NK-92 treated with Interleukin-12 subunit alpha and Interleukin-12 subunit beta, amount 100 ng/mL, for 24 hours (cell line): ENCODE measurements at regions not wholly inside any gene's neighbourhood (a gene's known extent, or its start where the extent isn't known, plus 50 kb on each side); places are given as distances from the start of the nearest gene placed in this dataset.
"Not testable (repeated sequence)": the region's sequence is repeated elsewhere in the genome, so short reads cannot be mapped to it uniquely, and the experiment has no call there.

ENCODE experiments used
- DNase-seq: peaks from one replicate; lab custom pipeline; 2025; lab: John Stamatoyannopoulos, UW

GRCh38 chr15:36403351-36403750, 176.1 kb upstream of the CDIN1 start:
- no peak for DNase-seq

GRCh38 chr15:36406366-36406765, 173.1 kb upstream of the CDIN1 start:
- no peak for DNase-seq

DNA sequence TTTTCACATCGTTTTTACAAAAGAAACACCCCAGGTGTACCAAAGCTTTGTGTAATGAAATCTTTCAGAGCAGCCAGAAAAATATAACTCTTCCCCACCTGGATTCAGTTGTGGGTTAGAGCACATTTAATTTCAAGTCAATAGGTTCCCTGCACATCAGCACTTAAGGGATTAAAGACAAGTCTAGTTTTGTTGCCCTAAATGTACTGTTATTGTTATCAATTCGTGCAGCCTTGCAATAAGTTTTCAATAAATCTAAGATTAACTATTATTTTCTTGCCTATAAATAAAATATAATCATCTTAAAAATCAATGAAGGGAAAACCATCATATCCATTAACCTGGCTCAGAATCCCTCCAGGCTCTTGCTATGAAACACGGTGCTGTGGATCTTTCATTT, 172.5 kb upstream of the CDIN1 start:
- no peak for DNase-seq

- no peak for DNase-seq
These were observed 171.8 kb upstream of the CDIN1 start for GRCh38 chr15:36407647-36408046.

DNA sequence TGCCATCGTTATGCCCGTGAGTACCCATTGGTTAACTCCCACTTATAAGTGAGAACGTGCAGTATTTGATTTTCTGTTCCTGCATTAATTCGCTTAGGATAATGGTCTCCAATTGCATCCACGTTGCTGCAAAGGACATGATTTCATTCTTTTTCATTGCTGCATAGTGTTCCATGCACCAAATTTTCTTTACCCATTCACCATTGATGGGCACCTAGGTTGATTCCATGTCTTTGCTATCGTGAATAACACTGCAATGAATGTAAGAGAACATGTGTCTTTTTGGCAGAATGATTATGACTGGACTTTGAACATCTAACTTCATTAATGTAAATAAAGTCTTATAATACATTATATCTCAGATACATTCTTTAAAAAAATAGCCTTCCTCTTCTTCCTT, 169.6 kb upstream of the CDIN1 start:
- no peak for DNase-seq

- no peak for DNase-seq
These were observed 164.8 kb upstream of the CDIN1 start for GRCh38 chr15:36414670-36415069.

DNA sequence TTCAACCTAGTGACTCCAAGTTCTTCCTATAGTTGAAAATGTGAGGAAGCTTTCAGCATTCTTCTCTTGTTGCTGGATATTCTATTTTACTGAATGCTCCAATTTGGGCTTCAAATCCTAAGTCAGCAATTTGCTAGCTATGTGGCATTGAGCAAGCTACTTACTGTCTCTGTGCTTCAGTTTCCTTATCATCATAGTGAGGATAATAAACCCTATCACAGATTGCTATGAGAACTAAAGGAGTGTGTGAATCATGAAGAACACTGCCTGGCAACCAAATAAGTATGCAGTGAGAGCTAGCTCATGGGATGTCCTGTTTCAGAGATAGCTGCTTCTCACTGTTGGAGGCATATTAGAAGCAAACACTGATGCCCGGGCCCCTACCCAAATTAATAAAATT, 163.8 kb upstream of the CDIN1 start:
- DNase-seq, result no peak

DNA sequence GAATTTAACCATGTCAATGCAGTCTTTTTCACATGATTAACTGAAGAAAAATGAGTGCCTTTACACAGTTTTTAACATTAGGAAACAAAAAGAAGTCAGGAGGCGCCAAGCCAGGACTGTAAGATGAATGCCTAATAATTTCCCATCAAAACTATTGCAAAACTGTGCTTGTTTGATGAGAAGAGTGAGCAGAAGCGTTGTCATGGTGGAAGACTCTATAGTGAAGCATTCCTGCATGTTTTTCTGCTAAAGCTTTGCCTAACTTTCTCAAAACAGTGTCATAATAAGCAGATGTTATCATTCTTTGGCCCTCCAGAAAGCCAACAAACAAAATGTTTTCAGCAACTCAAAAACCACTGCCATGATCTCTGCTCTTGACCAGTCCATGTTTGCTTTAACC, 156.8 kb upstream of the CDIN1 start:
- DNase-seq, result no peak

DNA sequence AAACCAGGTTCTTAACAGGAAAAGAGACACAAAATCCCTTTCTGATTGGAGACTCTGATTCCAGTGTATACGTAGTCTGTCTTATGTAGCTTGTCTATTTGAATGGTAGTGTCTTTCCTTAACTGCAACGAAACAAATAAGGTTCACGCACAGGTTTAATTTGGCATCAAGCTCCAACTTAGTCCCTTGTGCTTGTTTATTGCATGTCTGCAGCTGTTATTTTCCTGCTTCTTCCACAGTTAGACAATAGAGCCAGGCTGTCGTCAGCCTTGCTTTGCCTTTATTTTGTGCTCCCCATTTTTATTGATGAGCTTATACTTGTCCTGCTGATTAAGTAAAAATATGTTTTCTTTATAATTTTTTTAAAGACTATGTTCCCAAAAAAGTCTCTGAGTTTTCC, 152.7 kb upstream of the CDIN1 start:
- DNase-seq, result no peak

GRCh38 chr15:36428102-36428845, 151.2 kb upstream of the CDIN1 start:
- DNase-seq, result no peak

- no peak for DNase-seq
These were observed 149.7 kb upstream of the CDIN1 start for GRCh38 chr15:36429707-36430106.

DNA sequence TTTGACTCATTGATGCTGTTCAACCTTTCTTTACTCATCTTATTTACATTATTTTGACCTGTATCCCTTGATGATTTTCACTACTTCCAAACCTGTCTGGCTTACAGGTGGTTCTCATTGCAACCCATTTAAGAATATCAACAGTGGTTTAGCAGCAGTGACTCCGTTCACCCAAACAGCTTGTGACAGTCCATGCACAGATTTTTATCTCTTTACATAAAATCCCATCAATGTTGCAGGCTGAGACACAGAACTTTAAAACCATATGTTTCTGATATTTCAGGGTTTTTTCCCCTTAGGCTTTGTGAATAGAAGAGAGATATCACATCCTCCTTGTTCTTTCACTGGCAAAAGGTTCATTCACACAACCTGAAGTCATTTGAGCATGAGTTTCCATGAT, 149.1 kb upstream of the CDIN1 start:
- no peak for DNase-seq

GRCh38 chr15:36430726-36431265, 148.6 kb upstream of the CDIN1 start:
- no peak for DNase-seq

DNA sequence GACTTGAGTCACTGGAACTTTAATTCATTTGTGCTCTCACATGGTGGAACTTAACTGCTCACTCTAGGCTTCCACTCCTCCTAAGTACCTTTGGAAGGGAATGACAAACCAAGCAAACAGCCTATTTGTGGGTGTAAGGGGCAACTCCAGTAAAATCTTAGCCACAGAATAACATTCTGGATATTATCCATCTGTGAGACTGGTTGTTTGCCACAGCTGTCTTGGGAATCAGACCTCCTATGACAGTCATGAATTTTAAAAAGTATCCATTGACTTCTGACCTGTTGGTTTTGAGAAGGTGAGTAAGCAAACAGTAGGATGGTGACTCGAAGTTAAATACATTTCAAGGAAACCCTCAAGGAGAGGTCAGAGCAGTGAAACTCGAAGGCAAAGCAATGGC, 147.3 kb upstream of the CDIN1 start:
- DNase-seq, result no peak

DNA sequence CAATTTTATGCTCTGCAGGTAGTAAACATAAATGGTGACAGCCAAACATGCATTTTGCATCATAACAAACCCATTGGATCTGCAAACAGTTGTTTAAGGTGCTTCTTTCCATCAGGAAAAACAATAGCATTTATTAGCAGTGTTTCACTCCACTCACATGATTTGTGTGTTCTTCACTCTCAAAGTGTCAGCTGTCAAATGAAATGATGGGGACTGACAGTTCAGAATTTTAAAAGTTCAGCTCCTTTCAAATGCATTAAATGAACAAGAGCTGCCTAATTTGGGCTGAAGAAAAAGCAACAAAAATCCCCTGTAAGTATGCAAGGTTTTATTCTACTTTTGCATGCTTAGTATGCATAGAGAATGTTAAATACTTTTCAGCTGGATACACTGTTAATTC, 145.2 kb upstream of the CDIN1 start:
- no peak for DNase-seq

DNA sequence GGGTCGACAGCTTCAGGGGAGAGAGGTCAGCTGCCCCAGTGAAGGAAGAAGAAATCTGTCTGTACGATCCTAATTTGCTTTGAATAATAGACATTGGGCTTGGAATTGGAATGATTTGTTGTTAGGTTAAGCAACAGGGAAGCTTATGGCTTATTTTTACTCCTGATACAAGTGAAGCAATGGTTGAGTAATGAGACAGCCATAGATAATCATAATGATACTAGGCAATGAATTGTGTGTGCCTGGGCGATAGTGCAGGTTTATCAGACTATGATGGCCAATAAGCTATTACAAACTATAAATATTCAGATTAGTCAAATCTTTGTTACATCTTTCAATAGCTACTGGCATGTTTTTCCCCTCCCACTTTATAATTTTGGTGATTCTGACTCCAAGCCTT, 140.9 kb upstream of the CDIN1 start:
- no peak for DNase-seq

DNA sequence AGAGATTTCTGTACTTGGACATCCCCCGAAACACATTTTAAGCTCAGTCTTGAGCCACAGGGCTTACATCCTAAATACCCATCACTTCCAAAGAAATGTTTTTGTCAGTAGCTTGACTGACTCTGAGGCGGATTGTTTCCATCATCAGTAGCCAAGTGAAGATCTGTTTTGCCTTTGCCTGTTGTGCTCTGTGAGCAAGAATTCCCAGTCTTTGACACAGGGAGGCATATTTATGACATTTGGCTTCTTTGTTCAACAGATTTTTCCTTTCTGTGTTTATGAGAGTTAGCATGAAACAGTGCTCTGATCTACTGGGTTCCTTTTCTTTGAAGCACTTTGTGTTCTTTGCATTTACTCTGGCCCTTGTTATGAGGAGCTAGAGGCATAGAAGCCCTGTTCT, 132.1 kb upstream of the CDIN1 start:
- DNase-seq, result no peak

GRCh38 chr15:36448418-36448817, 131.0 kb upstream of the CDIN1 start:
- no peak for DNase-seq

DNA sequence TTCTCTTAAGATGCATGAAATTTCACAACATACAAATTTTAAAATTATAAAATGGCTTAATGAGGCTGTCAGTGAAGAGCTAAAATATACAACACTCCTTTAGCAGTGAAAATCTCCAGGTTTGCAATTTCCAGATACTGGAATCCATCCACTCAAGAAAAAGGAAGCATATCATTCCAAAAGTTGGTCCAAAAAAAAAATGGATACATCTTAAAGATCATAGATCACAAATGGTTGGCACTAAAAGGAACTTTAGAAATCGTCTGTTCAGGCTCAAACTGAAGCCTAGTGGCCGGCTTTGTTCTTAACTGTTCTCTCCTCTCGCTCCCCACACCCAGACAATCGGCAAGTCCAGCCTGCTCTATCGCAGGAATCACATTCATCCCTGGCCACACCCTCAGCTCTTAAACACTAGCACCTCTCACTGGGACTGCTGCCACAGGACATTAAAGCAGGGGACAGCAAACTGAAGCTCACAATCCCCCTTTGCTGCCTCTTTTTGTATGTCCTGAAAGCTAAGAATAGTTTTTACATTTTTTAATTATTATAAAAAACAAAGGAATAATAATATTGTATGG, 130.3 kb upstream of the CDIN1 start:
- DNase-seq, result no peak

- DNase-seq, result no peak
These were observed 129.7 kb upstream of the CDIN1 start for GRCh38 chr15:36449662-36450145.

DNA sequence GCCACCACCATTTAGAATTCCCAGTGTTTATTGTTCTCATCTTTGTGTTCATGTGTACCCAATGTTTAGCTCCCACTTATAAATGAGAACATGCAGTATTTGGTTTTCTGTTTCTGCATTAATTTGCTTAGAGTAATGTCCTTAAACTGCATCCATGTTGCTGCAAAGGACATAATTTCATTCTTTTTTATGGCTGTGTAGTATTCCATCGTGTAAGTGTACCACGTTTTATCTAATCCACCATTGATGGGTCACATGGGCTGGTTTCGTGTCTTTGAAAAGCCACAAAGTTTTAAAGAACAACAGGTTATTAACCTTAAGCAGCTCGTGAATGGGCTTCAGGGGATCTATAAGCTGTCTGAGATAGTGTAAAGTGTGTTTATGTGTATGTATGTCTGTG, 125.2 kb upstream of the CDIN1 start:
- not testable (repeated sequence) for DNase-seq

DNA sequence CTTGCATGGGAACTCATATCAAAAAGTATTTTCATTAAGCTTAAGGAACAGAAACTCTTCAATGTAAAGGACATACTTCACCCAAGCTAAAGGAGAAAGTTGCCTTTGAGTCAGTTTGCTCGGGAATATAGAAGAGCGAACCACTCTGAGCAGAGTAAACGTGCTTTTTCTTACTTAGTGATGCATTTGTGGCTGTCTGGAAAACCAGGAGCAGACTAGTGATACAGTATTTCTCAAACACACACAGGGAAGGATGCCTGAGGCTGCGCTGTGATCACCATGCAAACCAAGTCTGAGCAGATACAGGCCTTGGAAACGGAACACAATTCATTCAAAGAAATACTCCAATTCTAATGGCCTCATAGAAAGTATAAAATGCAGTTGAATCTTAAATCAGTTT, 121.0 kb upstream of the CDIN1 start:
- DNase-seq, result no peak

- DNase-seq, result no peak
These were observed 114.1 kb upstream of the CDIN1 start for GRCh38 chr15:36465304-36465703.

DNA sequence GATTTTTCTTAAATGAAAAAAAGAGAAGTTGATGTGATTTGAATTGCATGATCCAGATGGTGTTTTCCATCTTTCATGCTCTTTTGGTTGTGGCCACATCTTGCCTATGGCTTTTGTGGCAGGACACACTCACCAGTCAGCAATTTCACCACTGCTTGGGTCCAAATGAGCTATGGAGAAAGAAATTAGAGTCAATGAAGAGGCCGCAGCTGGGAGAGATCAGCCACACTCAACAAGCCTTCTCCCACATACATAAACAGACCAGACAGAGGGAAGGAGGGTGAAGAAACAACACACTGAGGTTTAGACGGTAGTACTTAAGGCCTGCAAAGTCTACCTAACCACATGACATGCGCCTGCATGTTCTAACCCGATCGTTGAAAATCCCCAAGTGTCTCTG, 110.7 kb upstream of the CDIN1 start:
- no peak for DNase-seq
